GM12878 (cell line): ENCODE measurements at regions not wholly inside any gene's neighbourhood (a gene's known extent, or its start where the extent isn't known, plus 50 kb on each side); places are given as distances from the start of the nearest gene placed in this dataset.

Experiments used
- ATAC-seq: fragments of 200-7000 bp; cut with Tn5 transposase; 3 replicates; pipeline ENCODE4 v1.9.1; 2020; ENCODE audit warnings: mild to moderate bottlenecking, moderate library complexity
- BruUV-seq: library from RNA; stranded (reverse); fragments of 400-500 nt; replicated peaks from 2 replicates; lab custom pipeline; 2021; lab: Mats Ljungman, UMichigan
- CTCF ChIA-PET: fragments of 300-600 bp; sonication (Branson Sonifier 250); formaldehyde crosslinking; extraction: SDS; loops from one replicate; lab custom pipeline; 2021; ENCODE audit warnings: inconsistent platforms; lab: Yijun Ruan, JAX
- POLR2A ChIA-PET: fragments of 350-600 bp; formaldehyde crosslinking; extraction: SDS; loops from one replicate; lab custom pipeline; 2021; ENCODE audit warnings: inconsistent platforms; lab: Charles Lee
- RAD21 ChIA-PET: fragments of 300-600 bp; sonication (Branson Sonifier 250); formaldehyde crosslinking; loops from one replicate; lab custom pipeline; 2023; ENCODE audit warnings: antibody characterized with exemption; ENCODE audit not compliant: unreplicated experiment; lab: Charles Lee
- SMC1A ChIA-PET: fragments of 300-600 bp; sonication (Branson Sonifier 250); formaldehyde crosslinking; loops from one replicate; lab custom pipeline; 2023; ENCODE audit not compliant: unreplicated experiment, uncharacterized antibody; lab: Charles Lee
- DNase-seq: peaks from one replicate; pipeline ENCODE4 v3.0.0-alpha.2; 2011; ENCODE audit warnings: low read depth, low spot score
- FAIRE-seq: peaks from 3 replicates; lab custom pipeline; 2011; peaks lifted over from hg19 to GRCh38; lab: Jason Lieb, UNC
- H2AFZ ChIP-seq: 2 replicates; pipeline ENCODE4 v1.6.0; 2011; ENCODE audit warnings: low read depth, low read length, control low read depth; ENCODE audit not compliant: control insufficient read depth
- H3K27ac ChIP-seq: 2 replicates; pipeline ENCODE4 v1.5.1; 2011; ENCODE audit warnings: control low read depth; ENCODE audit not compliant: control insufficient read depth, insufficient read depth
- H3K27me3 ChIP-seq, 2 experiments: replicated peaks in 1 of 2; 2 replicates each; pipeline versions ENCODE4 v1.6.0 to v1.6.1; 2011; ENCODE audit warnings: low read length in 1 of 2; ENCODE audit not compliant: control insufficient read depth in 2 of 2, insufficient read depth in 2 of 2
- H3K36me3 ChIP-seq, 2 experiments: 2 replicates each; pipeline ENCODE4 v1.5.1; 2011; ENCODE audit warnings: low read length in 1 of 2; ENCODE audit not compliant: control insufficient read depth in 2 of 2, insufficient read depth in 2 of 2
- H3K4me1 ChIP-seq: 2 replicates; pipeline ENCODE4 v1.6.1; 2011; ENCODE audit warnings: mild to moderate bottlenecking, low read length, moderate library complexity, mixed read lengths; ENCODE audit not compliant: control insufficient read depth, insufficient read depth
- H3K4me2 ChIP-seq: 2 replicates; pipeline ENCODE4 v1.6.0; 2011; ENCODE audit warnings: control low read depth; ENCODE audit not compliant: control insufficient read depth, insufficient read depth
- H3K4me3 ChIP-seq: fragments of 200-600 bp; sonication (generic); 2 replicates; pipeline ENCODE4 v1.5.1; 2016
- H3K79me2 ChIP-seq: 2 replicates; pipeline ENCODE4 v1.6.0; 2011; ENCODE audit warnings: low read length; ENCODE audit not compliant: control insufficient read depth, insufficient read depth
- H3K9ac ChIP-seq: 2 replicates; pipeline ENCODE4 v1.8.0; 2011; ENCODE audit warnings: low read length, control low read depth, mixed read lengths; ENCODE audit not compliant: control insufficient read depth, insufficient read depth
- H3K9me3 ChIP-seq: replicated peaks from 3 replicates; pipeline ENCODE4 v1.5.1; 2011; ENCODE audit warnings: mild to moderate bottlenecking, low read length; ENCODE audit not compliant: control insufficient read depth, insufficient read depth
- H4K20me1 ChIP-seq: 2 replicates; pipeline ENCODE4 v1.6.0; 2011; ENCODE audit not compliant: control insufficient read depth, insufficient read depth
- BHLHE40 ChIP-seq, 2 experiments: fragments of 450-650 bp in 1 of 2; IDR thresholded peaks; 2 replicates each; pipeline ENCODE4 v1.6.1; 2011 to 2017; ENCODE audit warnings: low read depth in 2 of 2, borderline replicate concordance in 1 of 2, improper control_type of control experiment in 1 of 2, low read length in 1 of 2, mild to moderate bottlenecking in 1 of 2
- GABPA ChIP-seq: IDR thresholded peaks from 2 replicates; pipeline ENCODE4 v1.6.1; 2014; ENCODE audit warnings: antibody characterized with exemption, low read depth, mild to moderate bottlenecking, inconsistent platforms
- KDM1A ChIP-seq: fragments of 200-600 bp; sonication (generic); IDR thresholded peaks from 2 replicates; pipeline ENCODE4 v1.6.1; 2016; ENCODE audit warnings: borderline replicate concordance
- NFXL1 ChIP-seq: fragments of 450-650 bp; IDR thresholded peaks from 2 replicates; pipeline ENCODE4 v1.6.1; 2017; ENCODE audit warnings: antibody characterized with exemption, mild to moderate bottlenecking, borderline replicate concordance
- NFYA ChIP-seq: IDR thresholded peaks from 2 replicates; pipeline ENCODE4 v1.6.1; 2011; ENCODE audit warnings: low read depth, mild to moderate bottlenecking, low read length, improper control_type of control experiment, borderline replicate concordance
- PAX8 ChIP-seq: fragments of 450-650 bp; IDR thresholded peaks from 2 replicates; pipeline ENCODE4 v1.6.1; 2017; ENCODE audit warnings: mild to moderate bottlenecking, moderate library complexity
- RCOR1 ChIP-seq: conservative IDR thresholded peaks from 2 replicates; pipeline ENCODE4 v1.6.1; 2012; ENCODE audit warnings: low read depth, low read length, improper control_type of control experiment
- ZNF217 ChIP-seq: fragments of 450-650 bp; IDR thresholded peaks from 2 replicates; pipeline ENCODE4 v1.6.1; 2017; ENCODE audit warnings: antibody characterized with exemption, mild to moderate bottlenecking
- ZSCAN29 ChIP-seq: fragments of 450-650 bp; IDR thresholded peaks from 2 replicates; pipeline ENCODE4 v1.6.1; 2017; ENCODE audit warnings: mild to moderate bottlenecking, moderate library complexity
- WGBS: methylation state at CpG from one replicate; pipeline ENCODE4 v1.1.6; 2016; ENCODE audit warnings: low lambda C conversion rate; ENCODE audit not compliant: insufficient replicate concordance, insufficient coverage; ENCODE audit errors: missing lambda C conversion rate; 5-methylcytosine and 5-hydroxymethylcytosine counted together
- in situ Hi-C: fragments of 300-500 bp; cut with MboI; formaldehyde crosslinking; loops from 9 replicates; pipeline ENCODE4 v1.14.3; 2018; ENCODE audit warnings: mixed read lengths
- intact Hi-C: fragments of 100-400 bp; cut with micrococcal nuclease; formaldehyde crosslinking; loops from one replicate; pipeline ENCODE4 v1.14.2; 2022; ENCODE audit not compliant: unreplicated experiment
- TF ChIP-seq, protein P1 (sequence below): IDR thresholded peaks from 2 replicates; pipeline ENCODE4 v1.6.1; 2011; ENCODE audit warnings: borderline replicate concordance, low read depth, mild to moderate bottlenecking, moderate library complexity, mixed read lengths, low read length; ENCODE audit not compliant: insufficient read depth; ENCODE audit errors: extremely low read length
- TF ChIP-seq, protein P2 (sequence below): IDR thresholded peaks from 2 replicates; pipeline ENCODE4 v1.6.1; 2011; ENCODE audit warnings: low read depth, low read length, improper control_type of control experiment, borderline replicate concordance
- TF ChIP-seq, protein P3 (sequence below): IDR thresholded peaks from 2 replicates; pipeline ENCODE4 v1.6.1; 2011; ENCODE audit warnings: low read depth, mild to moderate bottlenecking, low read length, moderate library complexity, borderline replicate concordance; ENCODE audit errors: extremely low read depth

DNA sequence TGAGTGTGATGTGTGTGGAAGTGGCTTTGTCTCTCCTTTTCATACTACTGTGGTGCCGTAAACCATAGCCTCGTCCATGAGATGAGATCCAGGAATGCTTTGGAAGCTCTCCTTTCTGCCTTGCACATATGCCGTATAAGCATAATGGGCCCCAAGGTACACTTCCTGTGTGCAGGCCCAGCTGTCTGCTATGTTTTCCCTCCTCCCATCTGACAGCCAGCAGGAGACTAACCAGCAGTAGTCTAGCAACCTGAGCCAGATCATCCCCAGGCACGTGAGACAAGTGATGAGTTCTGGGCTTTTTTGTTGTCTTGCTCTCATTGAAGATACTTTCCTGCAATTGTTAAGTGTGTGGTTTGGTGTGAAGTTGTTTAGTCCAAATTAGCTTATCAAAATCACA is 555.5 kb upstream of the LRRTM4 start:
- FAIRE-seq = no peak
- H3K4me2 ChIP-seq = no peak overlapping the region
- WGBS = 41% methylated on average over 4 of the region's 4 CpGs
- H3K79me2 ChIP-seq = no peaks in the 10 kb centered on the region
- H2AFZ ChIP-seq = no peak overlapping the region
- no peaks in the 10 kb centered on the region for H3K36me3 ChIP-seq
- ChIA-PET SMC1A (no interaction called here), RAD21 (no interaction called here), POLR2A (no interaction called here), CTCF (no interaction called here)
- no peak for ATAC-seq
- H3K4me1 ChIP-seq = no peaks in the 10 kb centered on the region
- H3K9ac ChIP-seq = no peak overlapping the region
- no peak overlapping the region for H3K4me3 ChIP-seq
- no peaks in the 10 kb centered on the region for H3K27me3 ChIP-seq
- BruUV-seq = no TSS peak
- H3K27ac ChIP-seq = no peak overlapping the region
- H3K9me3 ChIP-seq = no peaks in the 10 kb centered on the region
- intact Hi-C loops (no loop called here), in situ Hi-C loops (no loop called here)
- 0 out of 4 replicates have a peak, but pooled peaks of 1 of the 2 experiments have one; percentile 9 for TF ChIP-seq BHLHE40 (IDR thresholded peaks at IDR 0.05; ENCODE audit: borderline replicate concordance in 1 of 2, low read depth in 2 of 2, low read length in 1 of 2)
- TF ChIP-seq, protein P1, sequence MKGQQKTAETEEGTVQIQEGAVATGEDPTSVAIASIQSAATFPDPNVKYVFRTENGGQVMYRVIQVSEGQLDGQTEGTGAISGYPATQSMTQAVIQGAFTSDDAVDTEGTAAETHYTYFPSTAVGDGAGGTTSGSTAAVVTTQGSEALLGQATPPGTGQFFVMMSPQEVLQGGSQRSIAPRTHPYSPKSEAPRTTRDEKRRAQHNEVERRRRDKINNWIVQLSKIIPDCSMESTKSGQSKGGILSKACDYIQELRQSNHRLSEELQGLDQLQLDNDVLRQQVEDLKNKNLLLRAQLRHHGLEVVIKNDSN = no peak
- TF ChIP-seq, all 136 proteins: peak for 1
- no peak for DNase-seq
- no peaks in the 10 kb centered on the region for H4K20me1 ChIP-seq

DNA sequence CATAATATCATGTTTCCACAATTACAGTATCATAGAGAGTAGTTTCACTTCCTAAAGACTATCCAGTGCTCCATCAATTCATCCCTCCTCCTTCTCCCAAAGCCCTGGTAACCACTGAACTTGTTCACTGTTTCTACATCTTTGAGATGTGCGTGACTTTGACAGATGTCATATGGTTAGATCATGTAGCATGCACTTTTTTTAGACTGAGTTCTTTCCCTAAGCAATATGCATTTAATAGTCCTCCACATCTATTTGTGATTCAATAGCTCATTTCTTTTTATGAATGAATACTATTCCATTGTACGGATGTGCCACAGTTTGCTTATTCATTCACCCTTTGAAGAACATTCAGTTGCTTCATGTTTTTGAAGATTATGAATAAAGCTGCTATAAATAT is 560.4 kb upstream of the LRRTM4 start:
- ChIA-PET SMC1A (interaction anchor here (1.2 to 1.6 kb wide), 3 partner anchors 11 to 32 kb away, joined by 3 to 6 read pairs (median 5); no protein-coding TSS in a partner anchor), POLR2A (no interaction called here)
- WGBS = 25% methylated on average over 2 of the region's 2 CpGs

More for the DNA sequence above, 560.4 kb upstream of the LRRTM4 start:
- no peak overlapping the region for H3K4me2 ChIP-seq
- H3K79me2 ChIP-seq = no peaks in the 10 kb centered on the region
- intact Hi-C loops = no loop called here
- H3K27me3 ChIP-seq = no peaks in the 10 kb centered on the region
- in situ Hi-C loops = no loop called here
- H3K4me3 ChIP-seq = no peak overlapping the region
- ChIA-PET CTCF (no interaction called here), RAD21 (interaction anchor here (0.6 kb wide), 1 partner anchor 25 kb away, joined by 5 read pairs; no protein-coding TSS in a partner anchor)
- no peaks in the 10 kb centered on the region for H3K4me1 ChIP-seq
- H3K36me3 ChIP-seq = no peaks in the 10 kb centered on the region
- no peak overlapping the region for H3K27ac ChIP-seq
- no peak overlapping the region for H3K9ac ChIP-seq
- FAIRE-seq (no peak), ATAC-seq (no peak), DNase-seq (no peak)
- H4K20me1 ChIP-seq = no peaks in the 10 kb centered on the region
- H2AFZ ChIP-seq = no peak overlapping the region
- no peaks in the 10 kb centered on the region for H3K9me3 ChIP-seq
- no TSS peak for BruUV-seq
- TF ChIP-seq NFXL1 = no peak
- no peak for TF ChIP-seq ZSCAN29
- TF ChIP-seq ZNF217 = no peak
- no peak for TF ChIP-seq NFYA
- no peak for TF ChIP-seq GABPA
- TF ChIP-seq, protein P2, sequence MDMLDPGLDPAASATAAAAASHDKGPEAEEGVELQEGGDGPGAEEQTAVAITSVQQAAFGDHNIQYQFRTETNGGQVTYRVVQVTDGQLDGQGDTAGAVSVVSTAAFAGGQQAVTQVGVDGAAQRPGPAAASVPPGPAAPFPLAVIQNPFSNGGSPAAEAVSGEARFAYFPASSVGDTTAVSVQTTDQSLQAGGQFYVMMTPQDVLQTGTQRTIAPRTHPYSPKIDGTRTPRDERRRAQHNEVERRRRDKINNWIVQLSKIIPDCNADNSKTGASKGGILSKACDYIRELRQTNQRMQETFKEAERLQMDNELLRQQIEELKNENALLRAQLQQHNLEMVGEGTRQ = no peak
- TF ChIP-seq RCOR1 = no peak
- TF ChIP-seq PAX8 = no peak
- no peak for TF ChIP-seq KDM1A
- TF ChIP-seq, protein P3, sequence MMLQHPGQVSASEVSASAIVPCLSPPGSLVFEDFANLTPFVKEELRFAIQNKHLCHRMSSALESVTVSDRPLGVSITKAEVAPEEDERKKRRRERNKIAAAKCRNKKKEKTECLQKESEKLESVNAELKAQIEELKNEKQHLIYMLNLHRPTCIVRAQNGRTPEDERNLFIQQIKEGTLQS = no peak
- TF ChIP-seq, all 136 proteins: peak for 0
